ENCODE measurements at regions not wholly inside any gene's neighbourhood (a gene's known extent, or its start where the extent isn't known, plus 50 kb on each side); places are given as distances from the start of the nearest gene placed in this dataset.

DNA sequence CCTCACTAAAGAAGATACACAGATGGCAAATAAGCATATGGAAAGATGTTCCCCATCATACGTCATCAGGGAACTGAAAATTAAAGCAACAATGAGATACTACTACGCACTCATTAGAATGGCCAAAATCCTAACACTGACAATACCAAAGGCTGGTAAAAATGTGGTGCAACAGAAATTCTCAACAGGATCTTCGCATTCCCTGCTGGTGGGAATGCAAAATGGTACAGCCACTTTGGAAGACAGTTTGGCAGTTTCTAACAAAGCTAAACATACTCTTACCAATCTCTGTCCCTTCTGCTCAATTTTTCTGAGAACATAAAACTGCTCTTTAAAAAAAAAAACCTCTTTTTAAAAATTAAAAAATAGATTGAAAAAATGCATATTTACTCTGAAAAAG, 300.2 kb downstream of the FBXW7 start:
- no peak for DNase-seq (ENCODE audit: low read depth in 2 of 2)

DNA sequence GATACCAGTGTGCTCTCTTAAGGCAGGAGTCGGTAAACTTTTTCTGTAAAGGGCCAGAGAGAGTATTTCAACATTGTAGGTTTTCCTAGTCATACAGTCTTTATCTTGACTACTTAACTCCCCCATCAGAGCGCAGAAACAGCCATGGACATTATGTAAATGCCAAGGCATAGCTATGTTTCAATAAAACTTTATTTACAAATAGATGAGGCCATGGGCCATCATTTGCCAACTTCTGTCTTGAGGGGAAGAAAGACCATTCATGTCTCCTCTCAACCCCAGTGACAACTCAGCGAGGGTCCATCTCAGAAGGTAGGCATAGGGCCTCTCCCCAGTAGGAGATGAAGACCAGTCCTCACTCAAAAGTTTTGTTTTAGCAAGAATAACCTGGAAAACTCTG, 301.3 kb downstream of the FBXW7 start:
- DNase-seq (ENCODE audit: low read depth in 2 of 2), result no peak

DNA sequence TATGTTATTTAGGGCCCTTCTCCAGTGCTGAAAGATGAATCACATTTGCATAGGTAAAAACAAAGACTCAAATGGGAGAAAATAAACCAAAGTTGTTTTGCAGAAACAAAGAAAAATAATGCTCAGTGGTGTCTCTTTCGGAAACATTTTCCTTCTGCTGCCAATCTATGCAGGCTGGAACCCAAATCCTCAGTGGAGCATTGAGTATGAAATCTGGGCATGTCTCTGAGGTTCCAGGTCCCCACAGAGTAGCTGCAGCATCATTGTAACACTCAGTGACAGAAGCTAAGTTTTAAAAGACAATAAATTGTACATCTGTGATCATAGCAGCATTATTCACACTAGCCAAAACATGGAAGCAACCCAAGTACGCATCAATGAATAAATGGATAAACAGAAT, 303.6 kb downstream of the FBXW7 start:
- DNase-seq (ENCODE audit: low read depth in 2 of 2), result no peak

DNA sequence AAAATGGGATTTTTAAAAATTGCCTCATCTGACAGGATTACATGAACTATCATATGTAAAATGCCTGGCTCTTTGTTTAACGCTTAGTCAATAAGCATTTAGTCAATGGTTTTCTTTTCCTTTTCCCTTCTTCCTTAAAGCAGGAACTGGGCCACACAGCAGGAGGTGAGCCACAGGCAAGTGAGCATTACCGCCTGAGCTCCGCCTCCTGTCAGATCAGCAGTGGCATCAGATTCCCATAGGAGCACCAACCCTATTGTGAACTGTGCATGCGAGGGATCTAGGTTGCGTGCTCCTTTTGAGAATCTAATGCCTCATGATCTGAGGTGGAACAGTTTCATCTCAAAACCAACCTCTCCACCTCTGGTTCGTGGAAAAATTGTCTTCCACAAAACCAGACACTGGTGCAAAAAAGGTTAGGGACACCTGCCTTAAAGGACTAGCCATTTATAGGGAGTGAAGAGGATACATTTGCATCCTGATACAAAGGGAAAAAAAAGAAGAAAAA, 306.1 kb downstream of the FBXW7 start:
- no peak for DNase-seq (ENCODE audit: low read depth in 2 of 2)

DNA sequence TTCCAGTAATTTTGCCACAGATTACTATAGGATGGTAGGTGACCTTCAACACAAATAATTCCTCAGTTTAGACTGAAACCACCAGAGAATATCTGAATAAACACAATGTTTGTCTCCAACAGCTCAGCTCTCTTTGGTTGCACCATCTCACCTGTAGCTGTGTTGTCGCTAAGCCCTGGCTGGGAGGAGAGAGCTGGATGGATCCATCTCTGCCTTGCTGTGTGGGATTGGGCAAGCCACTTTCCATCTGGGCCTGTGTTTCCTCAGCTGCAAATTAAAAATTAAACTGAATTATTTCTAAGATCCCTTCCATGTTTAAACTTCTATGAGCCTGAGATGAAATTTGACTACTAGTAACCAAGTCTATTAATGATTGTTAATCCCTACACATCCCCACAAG, 310.2 kb downstream of the FBXW7 start:
- no peak for DNase-seq (ENCODE audit: low read depth in 2 of 2)

DNA sequence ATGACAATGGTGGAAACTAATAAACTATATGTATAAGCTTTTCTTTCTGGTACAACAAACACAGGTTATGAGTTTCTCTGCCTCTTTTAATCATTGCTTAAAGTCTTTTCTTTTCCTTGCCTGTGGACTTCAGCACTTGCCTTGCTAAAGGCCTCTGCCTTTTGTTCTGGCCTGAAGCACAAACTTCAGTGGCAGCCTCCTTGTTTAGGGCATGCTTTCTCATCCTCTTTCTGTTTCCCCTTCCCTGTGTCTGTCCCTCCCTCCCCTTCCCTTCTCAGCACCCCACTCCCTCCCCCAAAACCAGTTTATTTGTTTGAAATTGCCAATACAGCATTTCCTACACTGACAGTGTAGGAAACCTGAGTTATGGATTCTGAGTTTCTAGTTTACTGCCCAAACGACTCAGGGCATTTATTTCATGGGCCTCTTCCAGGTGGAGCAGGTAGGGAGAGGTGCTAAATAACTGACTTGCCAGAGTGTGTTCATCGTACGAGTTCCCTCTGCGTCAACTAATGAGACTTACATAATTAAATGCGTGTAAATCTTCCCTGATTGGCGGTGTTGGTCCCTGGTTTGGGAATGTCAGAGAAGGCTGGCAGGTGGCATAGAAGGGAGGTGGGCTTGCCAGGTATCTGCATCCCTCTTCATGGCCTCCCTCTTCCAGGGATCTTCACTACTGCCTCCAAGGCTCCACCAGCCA, 311.0 kb downstream of the FBXW7 start:
- no peak for DNase-seq (ENCODE audit: low read depth in 2 of 2)

DNA sequence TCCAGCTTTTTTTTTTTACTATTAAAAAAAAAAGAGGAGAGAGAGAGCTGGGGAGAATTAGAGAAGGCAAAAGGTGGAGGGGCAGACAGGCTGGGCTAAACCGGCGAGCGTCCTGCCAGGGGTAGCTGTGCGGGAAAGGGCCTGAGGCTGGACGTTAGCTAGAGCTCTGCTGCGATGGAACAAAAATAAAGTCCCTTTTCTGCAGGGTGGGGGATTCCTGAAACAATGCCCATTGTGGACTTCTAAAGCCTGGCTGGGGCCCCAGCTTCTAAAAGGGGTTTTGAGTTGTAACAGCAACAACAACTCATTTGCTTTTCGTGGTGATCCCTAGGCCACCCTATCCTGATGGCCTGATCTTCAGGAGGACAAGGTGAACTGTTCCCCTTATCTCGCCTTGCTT, 311.7 kb downstream of the FBXW7 start:
- DNase-seq (ENCODE audit: low read depth in 2 of 2), result no peak

DNA sequence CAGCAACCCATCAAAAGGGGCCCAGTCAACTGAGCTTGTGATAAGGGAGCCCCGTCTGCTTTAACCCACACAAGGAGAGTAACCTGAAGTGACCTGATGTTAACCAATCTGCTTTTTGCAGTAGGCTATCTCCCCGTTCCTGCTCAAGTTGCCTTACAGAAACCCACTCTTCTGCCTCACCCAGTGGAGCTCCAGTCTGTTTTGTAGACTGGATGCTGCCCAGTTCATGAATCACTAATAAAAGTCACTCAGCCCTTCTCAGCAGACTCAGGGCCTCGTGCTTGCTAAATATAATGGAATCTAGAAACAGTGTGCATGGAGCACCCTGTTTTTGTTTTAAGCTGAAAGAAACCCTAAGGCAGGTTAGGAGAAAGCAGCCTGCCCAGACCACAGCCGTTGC, 312.3 kb downstream of the FBXW7 start:
- DNase-seq (ENCODE audit: low read depth in 2 of 2), result no peak

GRCh38 chr4:152221816-152222516, 313.9 kb downstream of the FBXW7 start:
- no peak for DNase-seq (ENCODE audit: low read depth in 2 of 2)

DNA sequence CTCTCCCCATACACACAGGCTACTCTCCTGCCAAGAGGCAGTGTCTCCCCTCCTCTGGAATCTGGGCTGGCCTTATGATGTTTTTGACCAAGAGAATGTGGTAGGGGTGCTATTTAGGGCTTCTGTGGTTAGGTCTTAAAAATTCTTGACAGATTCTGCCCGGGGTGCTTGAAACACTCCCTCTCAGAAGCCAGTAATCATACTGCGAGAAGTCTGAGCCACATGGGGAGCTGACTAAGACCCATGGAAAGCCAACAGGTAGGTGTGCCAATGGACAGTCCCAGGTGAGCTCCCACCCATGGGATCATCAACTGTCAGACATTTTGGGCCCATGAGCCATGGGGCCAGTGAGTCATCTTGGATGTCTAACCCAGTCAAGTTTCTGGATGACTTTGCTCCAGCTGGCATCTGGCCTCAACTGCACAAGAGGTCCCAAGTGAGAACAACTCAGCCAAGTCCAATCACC, 315.7 kb downstream of the FBXW7 start:
- DNase-seq (ENCODE audit: low read depth in 2 of 2), result no peak

GRCh38 chr4:152218576-152218975, 317.3 kb downstream of the FBXW7 start:
- no peak for DNase-seq (ENCODE audit: low read depth in 2 of 2)

GRCh38 chr4:152217896-152218295, 318.0 kb downstream of the FBXW7 start:
- no peak for DNase-seq (ENCODE audit: low read depth in 2 of 2)

DNA sequence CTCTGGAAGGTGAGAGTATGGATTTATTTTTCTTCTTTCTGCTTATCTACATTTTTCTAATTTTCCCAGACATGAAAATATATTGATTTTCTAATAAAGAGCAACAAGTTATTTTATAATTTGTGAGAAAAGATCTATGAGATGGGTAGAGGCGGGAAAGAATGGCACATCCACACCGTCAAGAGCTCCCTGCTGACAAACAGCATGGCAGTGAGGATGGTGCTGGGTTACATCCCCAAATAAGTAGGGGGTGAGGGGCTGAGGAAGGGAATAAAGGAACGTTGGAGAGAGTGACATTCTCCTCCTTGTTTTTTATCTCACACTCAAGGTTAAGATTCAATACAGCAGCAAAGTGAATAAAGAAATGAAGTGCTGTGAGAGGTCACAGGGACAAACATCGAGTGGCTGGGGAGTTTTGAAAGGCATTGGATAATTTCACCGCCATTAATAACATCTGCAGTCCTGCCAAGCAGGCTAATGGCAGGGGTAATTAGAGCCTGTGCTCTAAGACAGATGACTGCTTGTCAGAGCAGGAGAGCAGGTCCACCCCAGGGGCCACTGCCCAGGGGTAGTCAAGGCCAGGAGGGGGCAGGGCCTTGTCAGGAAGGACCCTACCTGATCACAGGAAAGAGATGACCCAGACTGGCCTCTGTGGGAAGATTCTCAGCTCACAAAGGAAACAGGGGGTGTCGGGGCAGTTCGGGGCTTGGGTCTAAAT, 323.8 kb downstream of the FBXW7 start:
- no peak for DNase-seq (ENCODE audit: low read depth in 2 of 2)

GRCh38 chr4:152209772-152210493, 326.0 kb downstream of the FBXW7 start:
- DNase-seq (ENCODE audit: low read depth in 2 of 2), result no peak

DNA sequence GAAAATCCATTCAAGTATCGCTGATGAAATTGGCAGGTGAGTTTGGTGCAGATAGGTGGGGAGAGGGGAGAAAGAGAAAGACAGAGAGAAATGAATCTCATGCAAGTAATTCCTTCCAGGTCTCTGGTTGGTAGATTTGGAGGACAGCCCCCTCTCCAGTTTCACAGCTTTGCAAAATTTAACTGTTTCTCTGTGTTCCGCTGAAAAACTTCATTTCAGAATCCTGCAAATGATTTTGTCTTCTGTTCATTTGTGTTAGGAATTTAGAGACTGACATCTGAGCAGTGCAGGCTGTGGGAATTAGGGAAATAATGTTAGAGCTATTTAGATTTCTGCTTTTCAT, 328.5 kb downstream of the FBXW7 start:
- no peak for DNase-seq (ENCODE audit: low read depth in 2 of 2)

DNA sequence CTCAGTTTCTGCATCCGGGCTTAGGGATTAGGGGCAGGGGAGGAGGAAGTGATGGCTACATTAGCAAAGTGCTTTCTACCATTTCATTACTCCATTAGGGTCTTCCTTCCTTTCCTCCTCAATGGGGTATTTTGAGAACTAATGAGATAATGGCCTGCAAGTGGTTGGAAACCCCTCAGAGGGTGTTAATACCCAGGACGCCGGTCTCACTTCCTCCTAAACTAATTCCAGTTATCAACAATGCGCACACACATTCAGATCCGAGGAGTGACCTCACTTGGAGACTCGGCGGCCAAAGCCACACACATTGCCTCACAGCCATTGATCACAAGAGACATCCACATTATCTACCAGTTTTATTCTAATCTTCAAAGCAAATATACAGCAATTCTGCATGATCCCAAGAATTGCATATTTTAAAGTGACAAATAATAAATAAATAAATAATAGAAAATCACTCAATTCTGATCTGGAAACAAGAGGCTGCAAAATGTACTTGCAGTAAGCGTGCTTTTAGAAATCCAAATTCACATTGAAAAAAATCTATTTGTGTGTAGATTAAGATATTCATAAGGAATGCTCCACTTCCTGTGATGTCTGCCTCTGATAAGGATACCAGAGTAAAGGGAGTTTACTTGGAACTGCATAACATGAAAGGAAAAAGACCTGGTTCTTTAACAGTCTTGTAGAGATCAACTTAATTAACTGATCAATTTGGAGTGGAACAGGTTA, 329.1 kb downstream of the FBXW7 start:
- no peak for DNase-seq (ENCODE audit: low read depth in 2 of 2)

- no peak for DNase-seq (ENCODE audit: low read depth in 2 of 2)
Measured at GRCh38 chr4:152206185-152206584, 329.7 kb downstream of the FBXW7 start.

GRCh38 chr4:152202415-152202814, 333.5 kb downstream of the FBXW7 start:
- DNase-seq (ENCODE audit: low read depth in 2 of 2), result no peak

DNA sequence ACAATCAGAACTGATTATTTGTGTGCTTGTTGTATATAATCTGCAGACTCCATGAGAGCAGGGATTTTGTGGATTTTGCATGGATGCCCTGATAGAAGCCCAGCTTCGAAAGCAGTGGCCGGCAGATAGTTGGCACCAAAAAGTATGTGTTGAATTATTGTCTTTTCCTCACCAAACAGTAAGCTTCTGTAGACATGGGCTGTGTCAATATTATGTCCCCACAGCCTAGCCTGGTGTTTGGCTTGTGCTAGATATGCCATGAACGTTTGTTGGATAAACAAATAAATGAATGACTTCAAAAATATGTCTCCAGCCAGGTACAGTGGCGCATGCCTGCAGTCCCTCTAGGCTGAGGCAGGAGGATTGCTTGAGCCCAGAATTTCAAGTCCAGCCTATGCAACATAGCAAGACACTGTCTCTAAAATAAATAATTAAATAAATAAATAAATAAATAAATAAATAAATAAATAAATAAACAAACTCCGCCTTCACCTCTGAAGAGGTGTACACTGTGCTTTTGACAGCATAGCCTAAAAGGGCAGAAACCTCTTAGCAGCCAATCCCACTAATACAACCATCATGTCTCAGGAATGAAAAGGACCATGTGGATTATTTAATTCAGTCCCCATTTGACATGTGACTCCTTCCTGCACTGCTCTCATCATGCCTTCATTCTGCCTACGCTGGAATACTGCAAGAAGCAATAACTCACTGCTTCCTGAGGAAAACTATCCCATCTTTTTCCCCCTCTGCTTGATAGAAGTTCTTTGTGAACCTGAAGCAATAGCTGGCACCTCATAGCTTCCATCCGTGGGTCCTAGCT, 335.2 kb downstream of the FBXW7 start:
- no peak for DNase-seq (ENCODE audit: low read depth in 2 of 2)

DNA sequence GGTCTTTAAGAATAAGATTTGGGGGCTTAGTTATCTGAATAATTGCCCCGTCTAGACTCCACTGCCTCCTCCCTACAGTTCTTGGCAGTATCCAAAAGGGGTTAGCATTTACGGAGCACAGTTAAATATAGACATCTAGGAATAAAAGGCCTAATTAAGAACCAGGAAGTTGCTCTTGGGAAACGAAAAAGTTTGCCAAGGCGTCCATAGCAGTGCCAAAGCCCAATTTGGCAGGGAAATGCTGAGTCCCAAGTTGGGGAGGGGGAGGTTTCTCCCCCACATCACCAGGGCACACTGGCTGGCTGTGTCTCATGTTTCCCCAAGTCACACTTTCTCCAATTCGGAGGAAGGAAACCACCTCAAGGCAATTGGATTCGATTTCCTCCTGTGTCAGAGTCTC, 338.7 kb downstream of the FBXW7 start:
- DNase-seq (ENCODE audit: low read depth in 2 of 2), result no peak

- no peak for DNase-seq (ENCODE audit: low read depth in 2 of 2)
Measured at GRCh38 chr4:152195888-152196287, 340.0 kb downstream of the FBXW7 start.

Data from activated CD4-positive, alpha-beta T cell treated with anti-CD3 and anti-CD28 coated beads for 24 hours (primary cell).